ENCODE measurements at regions not wholly inside any gene's neighbourhood (a gene's known extent, or its start where the extent isn't known, plus 50 kb on each side); places are given as distances from the start of the nearest gene placed in this dataset.

DNA sequence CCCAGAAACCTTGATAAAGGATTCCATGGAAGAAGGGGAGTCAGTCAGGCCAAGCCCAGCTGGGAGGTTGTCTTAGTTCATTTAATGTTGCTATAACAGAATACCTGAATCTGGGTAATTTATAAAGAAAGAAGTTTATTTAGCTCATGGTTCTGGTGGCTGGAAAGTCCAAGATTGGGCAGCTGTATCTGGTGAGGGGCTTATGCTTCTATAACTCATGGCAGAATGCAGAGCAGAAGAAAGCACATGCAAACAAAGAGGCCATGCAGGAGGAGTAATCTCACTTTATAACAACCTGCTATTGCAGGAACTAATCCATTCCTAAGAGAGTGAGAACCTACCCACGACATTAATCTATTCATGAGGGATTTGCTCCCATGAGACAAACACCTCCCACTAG is 54.2 kb upstream of the ANKRD1 start:
- no peak for DNase-seq (ENCODE audit: low read depth in 2 of 2)

DNA sequence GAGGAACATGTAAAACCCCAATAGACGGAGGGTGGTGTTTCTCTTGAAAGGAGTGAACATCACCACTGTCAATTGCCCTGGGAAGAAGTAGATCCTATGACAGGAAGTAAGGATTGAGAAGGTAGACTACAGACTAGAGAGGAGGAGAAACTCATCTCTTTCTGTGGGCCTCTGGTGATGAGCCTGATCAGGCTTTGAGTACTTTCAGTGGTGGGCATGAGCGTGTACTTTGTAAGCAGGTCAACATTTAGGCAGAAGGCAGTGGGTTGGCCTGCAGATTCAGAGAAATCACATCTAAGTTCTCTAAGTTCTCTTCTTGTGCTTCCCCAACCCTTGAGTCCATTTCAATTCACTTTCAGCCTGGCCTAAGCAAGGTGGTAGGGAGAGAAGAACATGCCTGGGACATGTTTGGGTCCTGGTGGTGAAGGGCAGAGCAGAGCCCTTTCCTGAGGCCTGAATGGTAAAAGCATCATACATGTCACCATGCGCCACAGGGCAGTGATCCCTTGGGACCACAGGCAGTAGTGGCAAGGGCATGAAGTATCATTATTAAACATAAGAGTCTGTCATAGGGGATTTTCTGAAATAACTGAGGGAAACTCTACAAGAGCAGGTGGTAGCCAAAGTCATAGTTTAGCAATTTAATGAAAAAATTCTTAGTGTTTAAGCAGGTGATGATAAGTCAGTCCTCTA is 56.4 kb upstream of the ANKRD1 start:
- no peak for DNase-seq (ENCODE audit: low read depth in 2 of 2)

DNA sequence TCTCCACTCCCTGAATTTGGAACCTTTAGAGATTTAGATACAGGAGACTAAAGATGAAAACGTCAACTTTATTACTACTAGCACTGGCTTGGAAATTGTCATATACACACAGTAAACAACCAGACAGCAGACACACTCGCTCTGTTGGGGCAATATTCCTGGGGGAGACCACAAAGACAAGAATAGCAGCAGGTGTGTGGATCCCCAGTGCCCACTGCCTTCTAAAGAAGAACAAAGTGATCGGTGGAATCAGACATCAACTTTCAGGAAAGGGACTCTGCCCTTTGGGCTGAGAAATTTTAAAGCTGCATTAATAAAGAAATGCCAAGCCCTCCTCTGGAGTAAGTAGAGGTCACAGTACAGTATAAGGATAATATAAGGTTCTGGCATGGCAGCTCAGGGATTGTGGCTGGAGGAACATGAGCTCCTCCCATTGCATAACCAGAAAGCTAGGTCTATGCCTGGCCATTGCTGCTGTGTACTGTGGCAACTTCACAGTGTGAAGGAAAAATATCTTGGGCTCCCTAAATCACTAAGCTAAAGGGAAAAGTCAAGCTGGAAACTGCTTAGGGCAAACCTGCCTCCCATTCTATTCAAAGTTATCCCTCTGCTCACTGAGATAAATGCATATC is 57.1 kb upstream of the ANKRD1 start:
- DNase-seq (ENCODE audit: low read depth in 2 of 2): no peak

DNA sequence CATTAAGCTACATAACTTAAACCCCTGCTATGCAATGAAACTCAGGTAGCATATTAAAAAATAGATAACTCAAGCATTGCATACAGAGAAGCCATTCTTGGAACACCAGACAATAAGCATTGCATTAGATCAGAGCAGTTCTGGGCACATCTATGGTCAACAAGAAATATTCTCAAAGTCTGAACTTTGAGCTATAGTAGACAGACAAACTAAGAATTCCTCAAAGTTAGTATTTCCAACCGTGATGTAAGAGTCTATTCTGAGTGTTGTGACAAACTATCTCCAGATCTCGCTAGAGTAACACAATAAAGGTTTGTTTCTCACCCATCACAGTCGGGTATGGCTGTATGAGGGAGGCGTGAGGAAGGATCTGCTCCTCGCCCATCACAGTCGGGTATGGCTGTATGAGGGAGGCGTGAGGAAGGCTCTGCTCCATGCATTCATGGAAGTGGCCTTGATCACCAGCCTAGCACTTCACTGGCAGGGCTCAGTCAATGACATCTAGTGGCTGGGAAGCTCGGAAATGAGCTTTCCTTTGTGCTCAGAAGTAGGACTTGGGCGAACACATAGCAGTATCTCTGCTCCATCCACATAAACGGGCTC is 61.6 kb upstream of the ANKRD1 start:
- DNase-seq (ENCODE audit: low read depth in 2 of 2): no peak

DNA sequence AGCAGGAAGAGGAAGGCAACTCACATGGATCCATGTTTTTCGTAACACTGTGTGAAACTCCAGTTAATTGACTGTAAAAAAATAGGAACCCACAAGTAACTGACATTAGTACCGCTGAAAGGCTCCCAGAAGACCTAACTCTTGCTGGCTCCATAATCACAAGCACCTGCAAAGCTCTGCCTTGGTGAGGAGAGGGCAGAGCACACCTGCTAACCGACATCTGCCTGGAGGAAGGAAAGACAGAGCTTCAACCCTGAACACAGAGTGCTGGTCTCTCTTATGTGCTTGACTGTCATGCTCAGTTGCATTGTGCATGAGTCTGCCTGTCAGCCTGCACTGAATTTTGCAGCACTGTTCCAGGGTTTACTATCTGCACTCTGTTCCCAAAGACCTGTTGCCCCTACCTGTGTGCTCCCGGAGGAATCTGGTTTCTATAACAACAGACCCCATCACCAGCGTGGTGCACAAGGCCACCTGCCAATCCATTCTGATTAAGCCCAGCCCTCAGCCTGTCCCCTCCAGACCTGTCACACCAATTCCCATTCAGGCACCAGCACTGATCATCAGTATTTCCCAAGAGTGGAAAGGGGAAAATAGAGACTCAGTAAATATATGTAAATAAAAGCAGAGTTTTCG is 63.1 kb upstream of the ANKRD1 start:
- DNase-seq (ENCODE audit: low read depth in 2 of 2): no peak

DNA sequence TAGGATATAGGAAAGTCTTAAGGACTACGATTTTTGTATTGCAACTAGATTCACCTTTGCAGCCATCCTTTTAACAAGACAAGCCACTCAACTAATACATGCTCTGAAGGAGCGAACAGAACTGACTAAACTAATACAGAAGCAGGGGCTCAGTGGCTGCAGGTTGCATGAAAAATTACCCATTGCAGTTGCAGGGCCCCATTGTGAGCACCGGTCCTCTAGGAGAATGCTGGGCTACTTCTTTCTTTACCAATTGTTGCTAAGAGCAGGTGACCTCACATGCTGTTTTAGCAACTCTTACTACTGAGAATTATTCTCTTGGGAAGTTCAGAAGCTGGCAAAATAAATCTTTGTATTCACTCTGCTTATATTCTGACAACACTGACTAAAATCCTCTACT is 64.0 kb upstream of the ANKRD1 start:
- DNase-seq (ENCODE audit: low read depth in 2 of 2): no peak

DNA sequence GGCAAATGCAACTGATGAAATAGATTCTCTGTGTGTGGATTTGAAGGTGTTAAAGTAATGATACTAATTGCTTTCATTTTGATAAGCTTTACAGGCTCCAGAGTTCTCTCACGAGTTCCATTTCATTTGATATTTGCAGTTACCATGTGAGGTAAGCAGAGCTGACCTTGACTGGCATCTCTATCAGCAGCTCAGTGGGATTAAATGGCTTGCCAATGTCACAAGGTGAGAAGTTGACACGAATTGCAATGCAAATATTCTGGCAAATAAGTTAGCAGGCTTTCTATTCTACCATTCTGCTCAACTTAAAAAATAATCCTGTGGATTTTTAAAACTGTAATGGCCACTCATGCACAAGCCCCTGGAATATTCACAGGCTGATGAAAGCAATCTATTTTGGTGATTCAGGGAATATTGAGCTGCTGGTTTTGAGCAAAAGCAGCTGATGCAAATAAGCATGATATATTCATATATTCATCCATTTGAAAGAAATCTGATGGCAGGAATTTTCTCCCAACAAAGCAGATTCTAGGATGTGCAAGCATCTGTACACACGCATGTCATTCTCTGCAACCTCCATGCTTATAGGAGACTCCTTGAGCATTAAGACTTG is 64.5 kb upstream of the ANKRD1 start:
- DNase-seq (ENCODE audit: low read depth in 2 of 2): no peak

DNA sequence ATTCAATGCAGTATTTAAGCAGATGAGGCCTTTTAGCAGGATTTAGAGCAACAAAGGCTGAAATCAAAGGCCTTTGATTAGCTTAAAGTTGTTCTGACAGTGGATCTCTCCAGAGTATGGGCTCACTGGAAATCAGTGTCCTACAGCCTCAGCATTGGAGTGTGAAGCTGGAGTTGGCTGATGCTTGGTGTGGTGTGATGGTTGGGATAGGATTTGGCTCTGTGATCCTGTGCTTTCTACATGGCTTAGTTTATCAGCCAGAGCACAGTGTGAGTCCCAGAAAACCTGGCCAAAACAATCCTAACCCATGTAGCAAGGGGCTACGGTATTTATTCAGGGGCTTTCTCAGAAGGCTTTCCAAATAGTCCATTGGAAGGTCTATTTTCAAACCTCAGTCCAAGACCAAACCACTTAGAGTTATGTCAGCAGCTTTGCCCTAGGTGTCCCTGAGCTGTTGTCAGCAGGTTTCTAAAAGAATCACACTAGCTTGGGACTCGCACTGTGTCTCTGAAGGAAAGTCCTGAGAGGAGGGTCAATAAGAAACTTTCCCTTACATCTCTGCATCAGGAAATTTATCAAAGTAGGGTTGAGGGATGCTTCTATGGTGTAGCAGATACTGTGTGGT is 65.4 kb upstream of the ANKRD1 start:
- no peak for DNase-seq (ENCODE audit: low read depth in 2 of 2)

DNA sequence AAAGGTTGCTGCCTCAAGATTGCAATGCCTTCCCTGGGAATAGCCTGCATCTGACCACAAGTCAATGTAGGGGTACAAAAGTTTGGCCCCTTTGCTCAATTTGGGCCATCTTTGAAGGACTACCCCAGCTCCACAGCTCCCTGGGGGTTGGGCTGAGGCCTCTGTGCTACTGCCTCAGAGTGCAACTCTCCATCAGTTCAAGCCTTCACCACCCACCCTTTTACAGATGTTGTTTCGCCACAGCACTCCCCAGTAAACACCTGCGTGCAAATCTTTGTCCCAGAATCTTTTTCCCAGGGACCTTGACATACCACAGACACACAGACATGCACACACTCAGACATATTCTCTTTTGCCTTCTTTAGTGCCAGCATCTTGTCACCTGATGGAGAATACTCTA is 66.0 kb upstream of the ANKRD1 start:
- no peak for DNase-seq (ENCODE audit: low read depth in 2 of 2)

DNA sequence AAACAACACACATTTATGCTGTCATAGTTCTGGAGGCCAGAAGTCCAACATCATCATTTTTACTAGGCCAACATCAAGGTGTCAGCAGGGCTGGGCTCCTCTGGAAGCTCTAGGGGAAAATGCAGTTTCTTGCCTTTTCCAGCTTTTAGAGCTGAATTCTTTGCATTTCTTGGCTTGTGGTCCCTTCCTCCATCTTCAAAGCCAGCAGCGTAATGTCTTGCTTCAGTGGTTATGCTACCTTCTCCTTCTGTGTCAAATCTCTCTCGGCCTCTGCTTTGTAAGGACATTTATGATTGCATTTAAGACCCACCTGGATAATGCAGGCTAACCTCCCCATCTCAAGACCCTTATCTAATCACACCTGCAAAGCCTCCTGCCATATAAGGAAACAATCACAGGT is 66.5 kb upstream of the ANKRD1 start:
- no peak for DNase-seq (ENCODE audit: low read depth in 2 of 2)

DNA sequence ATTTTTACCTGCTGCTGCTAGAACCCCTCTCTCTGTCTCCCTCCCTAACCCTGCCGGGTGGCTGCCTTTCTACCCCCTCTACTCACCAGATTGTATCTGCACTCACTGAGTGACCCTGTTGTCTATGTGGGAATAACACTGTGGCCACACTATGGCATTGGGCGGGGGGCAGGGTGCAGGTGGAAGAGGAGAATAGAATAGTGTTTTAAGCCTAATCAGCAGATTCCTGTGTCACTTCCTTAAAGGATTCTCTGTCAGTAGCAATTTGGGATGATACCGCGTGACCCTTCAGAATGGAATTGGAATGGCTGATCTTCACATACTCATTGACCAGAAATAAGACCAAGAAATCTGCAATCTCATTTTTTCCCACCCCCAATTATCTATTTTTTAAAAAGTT is 67.1 kb upstream of the ANKRD1 start:
- no peak for DNase-seq (ENCODE audit: low read depth in 2 of 2)

DNA sequence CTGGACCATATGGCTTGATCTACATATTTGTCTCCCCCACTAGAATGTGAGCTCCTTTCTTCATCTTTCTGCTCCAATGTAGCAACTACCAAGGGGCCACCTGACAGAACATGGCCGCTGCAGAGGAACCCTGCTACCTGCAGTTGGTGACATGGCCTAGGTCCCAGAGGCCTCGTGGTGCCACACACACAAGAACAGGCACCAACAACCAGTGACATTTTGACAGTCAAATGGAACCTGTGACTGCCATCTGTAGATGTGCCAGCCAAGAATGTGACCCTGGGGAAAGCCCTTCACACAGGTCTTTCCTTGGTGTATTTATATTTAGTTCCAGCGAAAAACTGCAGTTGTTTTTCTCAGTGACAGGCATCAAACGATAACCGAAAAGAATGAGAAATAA is 67.9 kb upstream of the ANKRD1 start:
- no peak for DNase-seq (ENCODE audit: low read depth in 2 of 2)

DNA sequence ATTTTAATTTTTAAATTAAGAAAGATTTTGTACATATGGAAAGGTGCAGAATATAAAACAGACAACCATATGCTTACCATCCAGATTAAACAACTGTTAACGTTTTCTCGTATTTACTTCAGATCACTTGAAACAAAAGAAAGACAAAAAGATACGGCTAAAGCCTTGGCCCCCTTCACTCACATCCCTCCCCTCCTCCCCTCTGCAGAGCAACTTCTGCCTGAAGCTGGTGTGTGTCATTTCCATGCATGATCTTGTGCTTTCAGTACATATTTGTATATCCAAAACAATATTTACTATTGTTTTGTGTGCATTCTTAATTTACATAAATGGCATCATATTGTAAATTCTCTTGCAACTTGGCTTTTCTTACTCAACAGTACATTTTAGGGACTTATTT is 68.5 kb upstream of the ANKRD1 start:
- DNase-seq (ENCODE audit: low read depth in 2 of 2): no peak

DNA sequence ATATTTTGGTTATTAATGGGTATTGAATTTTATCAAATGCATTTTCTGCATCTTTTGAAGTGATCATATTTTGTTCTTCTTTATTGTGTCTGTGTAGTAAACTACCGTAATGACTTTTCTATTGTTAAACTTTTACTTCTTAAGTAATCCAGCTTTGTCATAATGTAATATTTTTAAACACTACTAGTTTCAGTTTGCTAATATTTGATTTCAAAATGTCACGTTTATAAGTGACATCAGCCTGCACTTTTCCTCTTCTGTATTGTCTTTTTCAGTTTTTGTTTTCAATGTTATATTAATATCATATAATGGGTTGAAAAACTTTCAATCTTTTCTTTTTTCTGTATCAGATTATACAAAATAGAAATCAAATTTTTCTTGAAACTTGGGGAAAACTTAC is 71.6 kb upstream of the ANKRD1 start:
- DNase-seq (ENCODE audit: low read depth in 2 of 2): no peak

DNA sequence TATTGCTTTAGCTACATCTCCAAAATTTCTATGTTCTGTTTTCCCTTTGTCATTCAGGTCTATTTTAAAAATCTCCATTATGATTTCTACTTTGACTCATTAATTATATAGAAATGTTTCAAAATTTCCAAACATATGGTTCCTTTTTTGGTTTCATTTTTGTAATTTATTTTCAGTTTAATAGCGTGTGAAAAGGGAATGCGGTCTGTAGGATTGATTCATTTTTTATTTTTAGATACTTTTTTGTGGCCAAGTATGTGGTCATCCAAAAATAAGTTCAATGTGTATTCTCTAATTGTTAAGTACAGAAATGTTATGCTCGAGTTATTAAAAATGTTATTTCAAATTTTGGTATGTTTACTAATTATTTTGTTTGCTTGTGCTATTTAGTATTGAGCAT is 72.5 kb upstream of the ANKRD1 start:
- no peak for DNase-seq (ENCODE audit: low read depth in 2 of 2)

DNA sequence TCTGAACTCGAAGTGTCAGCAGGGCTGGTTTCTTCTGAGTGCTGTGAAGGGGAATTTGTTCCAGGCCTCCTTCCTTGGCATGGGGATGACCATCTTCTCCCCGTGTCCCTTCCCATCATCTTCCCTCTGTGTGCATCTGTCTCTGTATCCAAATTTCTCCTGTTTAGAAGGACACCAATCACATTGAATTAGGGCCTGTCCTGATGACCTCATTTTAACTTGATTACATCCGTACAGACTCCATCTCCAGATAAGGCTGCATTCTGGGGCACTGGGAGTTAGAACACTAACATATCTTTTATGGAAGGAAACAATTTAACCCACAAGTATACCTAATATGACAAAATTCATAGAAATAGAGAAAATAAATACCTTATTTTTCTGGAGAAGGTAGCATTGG is 76.8 kb upstream of the ANKRD1 start:
- no peak for DNase-seq (ENCODE audit: low read depth in 2 of 2)

DNA sequence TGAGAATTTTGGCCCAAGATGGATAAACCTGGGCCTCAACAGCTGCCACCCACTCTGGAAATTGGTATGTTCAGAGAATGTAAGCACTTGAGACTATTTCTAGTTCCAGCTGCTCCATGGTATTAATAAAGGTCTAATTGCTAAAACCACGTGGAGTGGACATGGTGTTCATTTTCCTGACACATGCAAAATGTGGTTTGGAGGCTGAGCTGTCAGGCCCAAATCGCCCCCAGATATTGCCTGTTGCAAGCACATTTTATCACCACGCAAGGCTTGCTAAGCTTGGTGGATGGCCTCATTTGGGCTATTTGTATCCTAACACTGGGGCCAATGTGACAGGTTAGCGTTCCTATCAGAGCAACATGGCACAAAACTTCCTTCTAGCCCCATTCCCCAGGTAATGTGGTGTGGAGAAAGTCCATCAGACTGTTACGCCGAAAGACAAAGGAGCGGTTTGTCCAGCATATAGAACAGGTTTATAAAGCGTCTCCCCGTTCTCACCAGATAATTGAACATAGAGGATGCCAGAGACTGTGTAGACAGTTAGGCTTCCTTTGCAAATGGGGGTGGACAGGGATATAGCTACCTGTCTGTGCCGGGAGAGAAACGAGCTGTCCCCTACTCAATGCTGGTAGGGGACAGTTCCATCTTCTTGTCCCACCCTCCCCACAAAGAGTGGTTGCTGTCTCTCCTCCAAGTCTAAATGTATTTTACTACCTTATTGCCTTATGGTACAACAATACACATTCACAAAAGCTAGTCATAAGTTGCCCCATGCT is 78.0 kb upstream of the ANKRD1 start:
- no peak for DNase-seq (ENCODE audit: low read depth in 2 of 2)

DNA sequence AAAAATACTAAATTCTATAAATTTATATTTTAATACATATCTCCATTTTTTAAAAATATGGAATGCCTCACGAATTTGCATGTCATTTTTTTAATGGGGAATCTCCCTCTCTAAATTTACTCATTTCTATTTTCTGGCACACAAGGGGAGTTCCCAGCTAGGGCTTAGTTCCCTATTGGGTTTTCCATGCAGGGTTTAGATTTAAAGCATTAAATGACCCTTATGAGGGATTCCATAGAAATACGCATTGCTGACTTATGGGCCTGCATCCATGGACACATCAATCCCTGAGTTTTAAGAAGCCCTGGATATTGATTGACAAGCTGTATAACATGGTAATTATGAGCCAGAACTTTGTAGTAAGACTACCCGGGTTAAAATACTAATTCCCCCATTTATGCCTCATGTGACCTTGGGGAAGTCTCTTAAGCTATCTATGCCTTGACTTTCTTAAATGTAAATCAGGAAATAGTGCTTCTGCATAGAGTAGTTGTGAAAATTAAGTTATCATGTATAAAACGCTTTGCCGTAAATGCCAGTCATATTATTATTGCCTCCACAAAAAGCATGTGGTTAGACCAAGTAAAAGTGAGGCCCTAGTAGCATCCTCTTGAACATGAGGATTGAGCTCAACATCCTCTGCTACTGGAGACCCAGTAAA is 78.8 kb upstream of the ANKRD1 start:
- DNase-seq (ENCODE audit: low read depth in 2 of 2): no peak

DNA sequence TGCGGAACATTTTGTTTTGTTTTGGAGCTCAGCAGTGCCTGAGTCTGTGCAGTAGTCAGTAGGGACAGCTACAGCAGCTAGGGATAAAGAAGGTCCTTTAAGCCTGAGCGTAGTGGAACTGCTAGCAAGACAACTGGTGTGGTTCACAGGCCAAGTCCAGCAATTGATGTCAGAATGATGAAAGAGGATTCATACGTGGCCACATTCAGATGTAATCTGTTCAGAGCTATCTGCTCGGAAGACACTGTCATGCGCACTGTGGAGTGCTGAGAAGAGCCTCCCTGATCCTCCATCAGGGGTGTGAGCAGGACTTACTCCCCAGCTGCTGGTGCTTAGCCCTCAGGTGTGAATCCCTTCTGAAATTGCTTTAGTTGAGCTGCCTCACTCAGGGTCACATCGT is 79.6 kb upstream of the ANKRD1 start:
- DNase-seq (ENCODE audit: low read depth in 2 of 2): no peak

DNA sequence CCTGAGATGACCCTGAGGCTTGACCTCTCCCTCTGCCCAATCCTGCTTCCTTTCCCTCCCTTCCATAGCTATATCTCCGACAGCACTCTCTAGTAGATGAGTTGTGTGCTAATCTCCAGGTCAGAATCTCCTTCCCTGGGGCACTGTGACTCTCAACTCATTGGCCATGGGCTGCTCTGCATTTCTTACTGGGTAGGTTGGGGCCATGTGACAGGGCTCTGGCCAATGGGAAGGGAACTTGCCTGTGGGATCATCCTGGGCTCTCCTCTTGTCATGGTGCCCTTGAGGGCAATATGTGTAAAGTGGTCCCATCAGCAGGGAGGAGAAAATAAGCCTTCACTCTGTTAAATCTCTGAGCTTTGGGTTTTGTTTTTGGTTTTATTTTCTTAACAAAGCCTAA is 80.1 kb upstream of the ANKRD1 start:
- DNase-seq (ENCODE audit: low read depth in 2 of 2): no peak

DNA sequence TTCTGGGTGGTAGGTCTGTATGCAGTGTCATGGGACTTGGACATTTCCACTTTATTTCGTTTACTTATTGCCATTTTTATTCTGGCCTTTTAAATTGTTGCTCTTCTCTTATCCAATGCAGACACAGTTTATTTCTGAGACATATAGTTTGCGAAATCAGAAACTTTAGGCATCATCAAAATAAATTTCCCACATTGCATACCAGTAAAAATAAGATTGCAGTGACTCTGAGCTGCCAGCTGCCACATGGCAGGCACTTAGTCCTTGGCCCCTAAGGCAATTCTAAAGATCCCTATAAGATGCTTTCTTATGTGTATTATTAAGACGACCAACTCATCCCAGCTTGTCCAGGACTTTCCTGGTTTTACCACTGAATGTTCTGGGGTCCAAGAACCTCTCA is 81.8 kb upstream of the ANKRD1 start:
- no peak for DNase-seq (ENCODE audit: low read depth in 2 of 2)
